Gastrocnemius medialis (tissue), 4 donors: ENCODE measurements at regions not wholly inside any gene's neighbourhood (a gene's known extent, or its start where the extent isn't known, plus 50 kb on each side); places are given as distances from the start of the nearest gene placed in this dataset.

ENCODE experiments used
- POLR2A ChIP-seq, 2 donors: fragments of 450-650 bp; IDR thresholded peaks; one replicate each; pipeline ENCODE4 v1.6.1; 2017; ENCODE audit warnings: antibody characterized with exemption in 2 of 2, mild to moderate bottlenecking in 2 of 2, moderate library complexity in 2 of 2
- TF ChIP-seq, protein P1 (sequence below), 5 experiments: fragments of 450-650 bp in 3 of 5; fragments of 200-600 bp in 2 of 5; sonication (generic) in 2 of 5; IDR thresholded peaks in 4 of 5; conservative IDR thresholded peaks in 1 of 5; 1 replicate in 4 of 5; 2 replicates in 1 of 5; pipeline ENCODE4 v1.5.1; 2016 to 2019; ENCODE audit warnings: antibody characterized with exemption in 5 of 5, mild to moderate bottlenecking in 3 of 5, moderate library complexity in 3 of 5

DNA sequence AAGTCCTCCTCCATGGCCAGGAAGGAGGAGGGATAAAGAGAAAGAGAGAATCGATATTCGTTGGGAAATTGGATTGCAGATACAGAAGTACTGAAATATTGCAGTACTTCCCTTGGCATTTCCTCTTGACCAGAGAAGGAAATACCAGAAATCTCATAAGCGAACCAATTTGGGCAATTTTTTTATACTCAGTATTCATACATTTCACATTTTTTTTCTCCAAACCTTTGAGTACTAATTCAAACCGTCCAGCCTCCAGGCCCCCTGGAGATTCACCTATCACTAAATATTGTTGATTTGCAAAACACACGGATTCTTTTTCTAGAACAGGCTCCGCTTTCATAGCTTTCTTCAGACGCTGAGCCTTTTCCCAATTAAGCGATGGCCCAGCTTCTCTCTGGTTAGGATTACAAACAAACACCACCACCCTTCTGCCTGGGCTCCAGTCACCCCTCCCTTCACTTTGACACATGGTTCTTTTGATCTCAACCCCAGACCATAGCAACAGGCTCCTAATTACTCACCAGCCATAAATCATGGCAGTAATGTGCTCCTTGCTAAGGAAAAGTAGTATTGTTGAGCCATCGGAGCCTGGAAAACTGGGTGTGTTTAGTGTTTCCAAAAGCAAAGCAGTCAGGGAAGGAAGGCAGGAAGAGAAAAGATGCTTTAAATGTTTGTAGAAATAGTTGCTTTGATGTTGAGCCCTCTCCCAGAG, 138.4 kb upstream of the CCDC68 start:
- TF ChIP-seq, protein P1, sequence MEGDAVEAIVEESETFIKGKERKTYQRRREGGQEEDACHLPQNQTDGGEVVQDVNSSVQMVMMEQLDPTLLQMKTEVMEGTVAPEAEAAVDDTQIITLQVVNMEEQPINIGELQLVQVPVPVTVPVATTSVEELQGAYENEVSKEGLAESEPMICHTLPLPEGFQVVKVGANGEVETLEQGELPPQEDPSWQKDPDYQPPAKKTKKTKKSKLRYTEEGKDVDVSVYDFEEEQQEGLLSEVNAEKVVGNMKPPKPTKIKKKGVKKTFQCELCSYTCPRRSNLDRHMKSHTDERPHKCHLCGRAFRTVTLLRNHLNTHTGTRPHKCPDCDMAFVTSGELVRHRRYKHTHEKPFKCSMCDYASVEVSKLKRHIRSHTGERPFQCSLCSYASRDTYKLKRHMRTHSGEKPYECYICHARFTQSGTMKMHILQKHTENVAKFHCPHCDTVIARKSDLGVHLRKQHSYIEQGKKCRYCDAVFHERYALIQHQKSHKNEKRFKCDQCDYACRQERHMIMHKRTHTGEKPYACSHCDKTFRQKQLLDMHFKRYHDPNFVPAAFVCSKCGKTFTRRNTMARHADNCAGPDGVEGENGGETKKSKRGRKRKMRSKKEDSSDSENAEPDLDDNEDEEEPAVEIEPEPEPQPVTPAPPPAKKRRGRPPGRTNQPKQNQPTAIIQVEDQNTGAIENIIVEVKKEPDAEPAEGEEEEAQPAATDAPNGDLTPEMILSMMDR (IDR thresholded peaks at IDR 0.05 in 4 of 5, conservative IDR thresholded peaks at IDR 0.05 in 1 of 5), result no peak
- TF ChIP-seq POLR2A (IDR thresholded peaks at IDR 0.05), result no peak
